Stimulated activated CD4-positive, alpha-beta T cell treated with anti-CD3 and anti-CD28 coated beads, Interleukin-12 subunit alpha, Interleukin-12 subunit beta, amount 100 ng/mL, for 48 hours (primary cell): ENCODE measurements at regions not wholly inside any gene's neighbourhood (a gene's known extent, or its start where the extent isn't known, plus 50 kb on each side); places are given as distances from the start of the nearest gene placed in this dataset.

Experiments
- DNase-seq, 3 donors: peaks; one replicate each; pipeline ENCODE4 v3.0.0-alpha.2; 2020; ENCODE audit warnings: low read depth in 2 of 3, low spot score in 1 of 3

- no peak for DNase-seq
Measured at GRCh38 chr6:170035044-170035443, 255.8 kb downstream of the DLL1 start.

DNA sequence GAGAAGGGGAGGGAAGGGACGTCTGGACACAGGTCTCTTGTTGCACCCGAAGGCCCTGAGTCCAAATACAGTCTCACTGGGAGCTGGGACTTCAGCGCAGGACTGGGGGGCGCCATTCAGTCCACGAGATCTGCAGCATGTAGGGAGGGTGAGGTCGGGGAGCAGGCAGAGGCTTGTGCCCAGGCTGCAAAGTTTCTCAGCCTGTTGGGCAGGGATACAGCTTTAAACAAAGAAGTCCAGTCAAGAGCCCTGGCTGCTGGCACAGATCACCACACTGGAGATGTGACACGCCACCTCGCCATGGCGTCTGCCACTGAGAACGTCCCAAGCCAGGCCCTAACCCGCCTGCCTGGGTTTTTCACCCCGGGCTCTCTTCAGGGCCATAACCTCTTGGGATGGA lies 256.6 kb downstream of the DLL1 start:
- no peak for DNase-seq

DNA sequence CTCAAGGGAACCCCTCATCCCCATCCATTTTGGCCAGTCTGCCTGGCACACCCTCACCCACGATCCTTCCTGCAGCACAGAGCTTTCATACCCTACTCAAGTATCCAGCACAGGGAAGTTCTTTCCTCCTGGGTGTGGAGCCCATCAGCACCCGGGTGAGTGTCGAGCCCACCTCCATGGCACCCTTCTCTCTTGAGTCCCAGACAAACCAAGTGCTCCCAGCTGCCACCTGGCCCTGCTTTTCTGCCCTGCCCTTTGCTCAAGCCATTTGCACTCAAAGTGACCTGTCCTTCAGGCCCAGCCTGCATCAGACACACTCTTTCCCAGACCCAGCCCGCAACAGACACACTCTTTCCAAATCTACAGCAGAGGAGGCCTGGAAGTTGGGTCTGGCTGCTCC lies 257.2 kb downstream of the DLL1 start:
- DNase-seq: no peak

DNA sequence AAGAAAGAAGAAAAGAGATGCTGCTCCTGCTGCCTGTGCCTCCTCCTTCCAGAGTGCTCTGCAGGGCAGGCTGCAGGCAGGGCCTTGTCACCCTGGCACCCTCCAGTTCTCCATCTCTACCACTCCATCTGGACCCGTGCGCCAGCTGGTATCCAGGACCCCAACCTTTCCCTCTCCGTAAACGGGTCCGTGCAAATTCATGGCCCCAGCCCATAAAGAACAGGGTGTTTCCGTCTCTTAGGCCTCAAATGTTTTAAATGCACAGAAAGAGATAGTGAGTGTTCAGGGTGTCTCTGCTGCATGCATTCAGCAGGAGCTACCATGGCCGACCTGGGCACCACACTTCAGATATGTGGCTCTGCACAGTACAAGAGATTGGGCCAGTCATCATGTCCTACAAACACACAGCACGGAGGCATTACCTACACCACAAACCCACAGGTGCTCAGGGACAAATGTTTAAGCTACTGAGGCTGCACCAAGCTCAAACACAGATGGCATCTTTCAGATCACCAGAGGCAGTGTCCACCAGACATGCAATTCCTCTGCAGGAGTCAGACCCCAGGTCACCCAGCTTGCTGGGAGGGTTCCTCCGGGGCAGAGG lies 258.1 kb downstream of the DLL1 start:
- no peak for DNase-seq

- no peak for DNase-seq
Measured at GRCh38 chr6:170032197-170032596, 258.7 kb downstream of the DLL1 start.

DNA sequence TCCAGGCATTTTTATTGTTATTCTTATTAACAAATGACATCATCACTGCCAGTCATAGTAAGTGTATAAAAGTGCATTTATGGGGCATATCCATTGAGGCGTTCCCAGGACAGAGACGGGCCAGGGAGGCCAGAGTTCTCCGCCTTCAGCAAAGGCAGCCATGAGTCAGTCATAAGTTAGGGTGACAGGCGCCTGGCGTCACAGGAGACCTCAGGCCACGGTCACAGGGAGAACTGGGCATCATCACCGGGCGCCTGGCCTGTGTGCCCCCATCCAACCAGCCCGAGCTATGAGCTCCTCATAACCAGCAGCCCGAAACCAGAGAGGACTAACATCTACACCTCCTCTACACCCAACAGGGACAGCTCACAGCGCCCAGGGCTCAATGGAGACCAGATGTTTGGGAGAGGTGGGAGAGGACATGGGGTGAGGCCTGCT lies 259.2 kb downstream of the DLL1 start:
- DNase-seq: no peak

- no peak for DNase-seq
Measured at GRCh38 chr6:170030821-170031471, 259.9 kb downstream of the DLL1 start.

DNA sequence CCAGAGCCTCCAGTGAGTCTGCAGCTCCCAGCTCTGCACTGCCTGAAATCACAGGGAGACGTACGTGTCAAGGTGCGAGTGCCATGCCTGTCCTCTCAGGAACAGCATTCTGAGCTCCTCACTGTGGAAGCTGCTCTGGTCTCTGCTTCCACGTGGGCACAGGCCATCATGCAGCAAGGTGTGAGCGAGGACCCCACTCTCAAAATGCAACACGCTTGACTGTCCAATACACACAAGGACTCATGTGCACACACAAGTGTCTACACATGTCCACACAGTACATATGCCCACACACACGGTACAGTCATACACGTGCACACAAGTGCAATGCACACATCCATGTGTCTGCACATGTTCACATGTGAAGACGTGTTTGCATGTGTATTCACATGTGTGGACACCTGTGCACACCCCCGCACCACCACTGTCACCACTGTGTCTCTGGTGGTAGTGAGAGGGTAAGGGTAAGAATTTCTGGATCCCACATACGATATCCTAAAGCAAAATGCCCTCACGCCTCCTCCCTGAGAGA lies 260.5 kb downstream of the DLL1 start:
- no peak for DNase-seq

- DNase-seq: no peak
Measured at GRCh38 chr6:170029416-170030283, 261.2 kb downstream of the DLL1 start.

GRCh38 chr6:170028629-170029345 lies 262.1 kb downstream of the DLL1 start:
- DNase-seq: no peak

DNA sequence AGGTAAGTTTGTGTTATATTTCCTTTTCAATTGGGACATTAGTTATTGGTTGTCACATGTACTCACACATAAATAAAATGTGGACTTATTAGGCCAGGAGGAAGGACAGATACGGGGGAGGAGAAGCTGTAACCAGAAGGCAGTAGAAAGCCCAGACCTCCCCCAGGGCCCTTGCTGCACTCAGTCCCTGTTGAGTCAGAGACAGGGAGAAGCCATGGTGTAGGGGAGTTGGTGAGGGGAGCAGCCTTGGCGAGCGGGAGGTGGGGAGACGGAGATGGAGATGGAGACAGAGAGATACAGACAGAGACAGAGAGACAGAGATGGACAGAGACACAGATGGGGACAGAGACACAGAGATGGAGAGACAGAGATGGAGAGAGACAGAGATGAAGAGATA lies 263.2 kb downstream of the DLL1 start:
- no peak for DNase-seq

DNA sequence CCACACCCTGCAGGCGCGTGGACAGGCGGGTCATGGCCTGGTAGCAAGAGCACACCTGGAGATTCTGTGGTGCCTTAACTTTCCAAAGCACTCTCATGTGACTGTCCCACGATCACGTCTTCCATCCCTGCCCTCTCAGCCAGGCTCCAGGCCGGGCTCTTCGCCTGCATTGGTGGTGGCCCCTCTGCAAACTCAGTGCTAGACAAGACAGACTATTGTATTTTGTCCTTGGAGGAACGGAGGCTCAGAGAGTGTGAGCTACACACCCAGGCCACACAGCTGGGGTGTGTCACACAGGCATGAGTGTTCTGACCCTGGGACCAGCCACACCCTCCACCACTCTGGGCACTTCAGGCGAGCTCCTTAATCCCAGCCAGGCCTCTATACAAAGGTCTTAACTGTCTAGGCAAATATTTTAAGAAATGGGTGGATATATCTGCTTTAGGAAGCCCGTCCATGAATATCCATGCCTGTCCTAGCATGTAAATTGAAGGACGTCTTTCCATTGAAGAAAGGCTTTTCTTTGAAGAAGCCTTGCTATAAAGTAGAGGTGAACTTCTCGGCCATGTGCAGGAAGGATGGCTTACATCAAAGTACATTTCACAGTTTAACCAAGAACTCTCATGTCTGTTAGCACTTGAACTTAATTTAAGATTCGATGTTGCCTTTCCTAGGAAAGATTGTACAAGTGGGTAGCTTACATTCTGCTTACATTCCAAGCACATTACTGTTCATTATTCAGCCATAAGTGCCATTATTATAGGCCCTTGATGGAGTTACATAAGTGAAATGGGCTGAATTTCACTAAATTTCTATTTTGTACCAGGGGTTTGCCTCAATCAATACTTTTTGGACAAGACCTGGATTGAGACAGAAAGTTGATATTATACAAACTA lies 263.9 kb downstream of the DLL1 start:
- DNase-seq: no peak

DNA sequence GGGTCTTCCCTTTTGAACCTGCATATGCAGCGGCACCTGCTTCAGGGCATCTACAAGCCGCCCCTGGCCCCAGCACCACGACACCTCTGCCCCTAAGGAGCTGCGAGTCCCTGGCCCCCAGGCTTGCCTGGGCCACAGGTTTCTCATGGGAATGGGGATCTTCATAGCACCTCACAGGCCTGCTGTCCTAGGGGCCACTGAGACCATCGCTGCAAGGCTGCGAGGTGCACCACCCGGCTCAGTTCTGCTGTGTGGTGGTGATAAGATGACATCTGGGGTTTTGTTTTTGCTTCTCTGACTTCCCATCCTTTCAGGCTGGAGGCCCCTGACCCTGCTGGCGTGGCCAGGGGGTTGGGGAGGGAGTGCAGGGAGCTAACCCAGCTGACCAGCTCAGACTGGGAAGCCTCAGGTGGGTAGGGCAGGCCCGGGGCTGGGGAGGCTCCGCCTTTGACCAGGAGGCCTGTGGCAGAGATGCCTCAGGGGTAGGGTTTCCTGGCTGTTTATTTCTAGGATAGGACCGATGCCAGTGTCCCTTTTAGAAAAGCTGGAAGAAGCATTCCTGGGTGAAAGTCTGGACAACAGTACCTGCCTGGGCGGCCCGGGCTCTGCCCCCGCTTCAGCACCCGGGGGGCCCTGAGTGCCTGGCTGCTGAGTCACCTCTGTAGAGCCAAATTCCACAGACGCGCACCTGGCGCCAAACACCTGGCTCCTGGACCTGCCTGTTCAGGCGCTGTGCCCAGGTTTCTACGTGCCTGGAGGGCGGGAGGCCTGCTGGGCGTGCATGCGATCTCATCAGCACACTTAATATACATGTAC lies 264.7 kb downstream of the DLL1 start:
- no peak for DNase-seq

- DNase-seq: no peak
Measured at GRCh38 chr6:170025341-170025911, 265.5 kb downstream of the DLL1 start.

GRCh38 chr6:170024940-170025339 lies 265.9 kb downstream of the DLL1 start:
- DNase-seq: no peak

DNA sequence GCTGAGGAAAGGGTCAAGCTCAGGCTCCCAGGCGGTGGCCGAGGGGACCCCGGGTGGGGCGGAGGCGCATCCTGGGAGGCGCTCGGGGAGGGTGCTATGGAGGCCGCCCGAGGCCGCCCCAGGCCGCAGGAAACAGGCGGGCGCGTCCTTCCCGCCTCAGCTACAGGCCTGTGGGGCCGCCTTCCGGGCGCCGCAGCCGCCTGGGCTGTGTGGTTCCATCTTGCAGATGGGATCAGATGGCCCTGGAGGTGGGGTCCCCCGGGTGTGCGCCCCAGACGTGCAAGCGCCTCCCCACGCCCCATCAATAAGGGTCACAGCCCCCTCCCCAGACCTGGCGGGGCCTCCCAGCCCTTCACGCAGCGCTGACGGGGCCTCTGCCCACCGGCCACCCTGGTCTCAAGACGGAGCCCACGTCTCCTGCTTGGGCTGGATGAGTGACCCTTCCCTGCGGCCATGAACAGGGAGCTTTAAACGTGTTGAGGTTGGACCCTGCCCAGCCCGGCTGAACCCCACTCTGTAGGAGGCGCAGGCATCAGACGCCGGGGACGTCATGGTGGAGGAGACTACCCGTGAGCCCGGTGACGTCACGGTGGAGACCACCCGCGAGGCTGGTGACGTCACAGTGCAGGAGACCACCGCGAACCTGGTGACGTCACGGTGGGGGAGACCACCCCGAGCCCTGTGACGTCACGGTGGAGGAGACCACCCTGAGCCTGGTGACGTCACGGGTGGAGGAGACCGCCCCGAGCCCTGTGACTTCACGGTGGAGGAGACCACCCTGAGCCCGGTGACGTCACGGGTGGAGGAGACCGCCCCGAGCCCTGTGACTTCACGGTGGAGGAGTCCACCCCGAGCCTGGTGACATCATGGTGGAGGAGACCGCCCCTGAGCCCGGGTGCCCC lies 267.0 kb downstream of the DLL1 start:
- DNase-seq: no peak

- DNase-seq: no peak
Measured at GRCh38 chr6:170022827-170023619, 267.9 kb downstream of the DLL1 start.
